Uterus (tissue), 2 donors: ENCODE measurements at regions not wholly inside any gene's neighbourhood (a gene's known extent, or its start where the extent isn't known, plus 50 kb on each side); places are given as distances from the start of the nearest gene placed in this dataset.

ENCODE experiments used
- POLR2A ChIP-seq, 2 donors: fragments of 450-650 bp; IDR thresholded peaks; one replicate each; pipeline ENCODE4 v1.6.1; 2016; ENCODE audit warnings: antibody characterized with exemption in 2 of 2, mild to moderate bottlenecking in 1 of 2, moderate library complexity in 1 of 2
- TF ChIP-seq, protein P1 (sequence below), 4 experiments: fragments of 200-600 bp in 2 of 4; fragments of 450-650 bp in 2 of 4; sonication (generic) in 2 of 4; IDR thresholded peaks; one replicate each; pipeline ENCODE4 v1.5.1; 2016 to 2019; ENCODE audit warnings: antibody characterized with exemption in 4 of 4, mild to moderate bottlenecking in 2 of 4, moderate library complexity in 1 of 4

DNA sequence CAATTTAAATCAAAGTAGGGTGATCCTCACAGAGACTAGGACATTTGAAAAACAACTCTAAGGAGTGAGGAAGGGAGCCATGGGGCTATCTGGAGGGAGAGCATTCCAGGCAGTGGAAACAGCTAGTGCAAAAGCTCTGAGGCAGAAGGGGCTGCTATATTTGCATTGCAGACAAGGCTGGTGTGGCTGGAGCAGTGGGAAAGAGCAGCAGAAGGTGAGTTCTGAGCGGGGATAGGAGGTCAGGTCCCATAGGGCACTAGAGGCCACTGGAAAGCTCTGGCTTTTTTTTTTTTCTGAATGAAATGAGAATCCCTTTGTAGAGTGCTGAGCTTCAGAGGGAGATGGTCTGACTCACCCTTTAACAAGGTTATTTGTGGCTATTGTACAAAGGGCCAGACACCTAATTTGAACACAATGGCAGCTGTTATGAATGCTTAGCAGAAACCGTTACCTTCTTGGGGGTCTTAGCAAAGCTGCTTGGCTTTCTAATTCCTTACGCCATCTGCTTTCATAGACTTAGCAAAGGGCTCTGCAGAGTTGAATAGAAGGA is 291.6 kb downstream of the BUD13 start:
- TF ChIP-seq, protein P1, sequence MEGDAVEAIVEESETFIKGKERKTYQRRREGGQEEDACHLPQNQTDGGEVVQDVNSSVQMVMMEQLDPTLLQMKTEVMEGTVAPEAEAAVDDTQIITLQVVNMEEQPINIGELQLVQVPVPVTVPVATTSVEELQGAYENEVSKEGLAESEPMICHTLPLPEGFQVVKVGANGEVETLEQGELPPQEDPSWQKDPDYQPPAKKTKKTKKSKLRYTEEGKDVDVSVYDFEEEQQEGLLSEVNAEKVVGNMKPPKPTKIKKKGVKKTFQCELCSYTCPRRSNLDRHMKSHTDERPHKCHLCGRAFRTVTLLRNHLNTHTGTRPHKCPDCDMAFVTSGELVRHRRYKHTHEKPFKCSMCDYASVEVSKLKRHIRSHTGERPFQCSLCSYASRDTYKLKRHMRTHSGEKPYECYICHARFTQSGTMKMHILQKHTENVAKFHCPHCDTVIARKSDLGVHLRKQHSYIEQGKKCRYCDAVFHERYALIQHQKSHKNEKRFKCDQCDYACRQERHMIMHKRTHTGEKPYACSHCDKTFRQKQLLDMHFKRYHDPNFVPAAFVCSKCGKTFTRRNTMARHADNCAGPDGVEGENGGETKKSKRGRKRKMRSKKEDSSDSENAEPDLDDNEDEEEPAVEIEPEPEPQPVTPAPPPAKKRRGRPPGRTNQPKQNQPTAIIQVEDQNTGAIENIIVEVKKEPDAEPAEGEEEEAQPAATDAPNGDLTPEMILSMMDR (IDR thresholded peaks at IDR 0.05), result no peak
- TF ChIP-seq POLR2A (IDR thresholded peaks at IDR 0.05), result no peak
